ENCODE measurements at regions not wholly inside any gene's neighbourhood (a gene's known extent, or its start where the extent isn't known, plus 50 kb on each side); places are given as distances from the start of the nearest gene placed in this dataset.

GRCh38 chr2:120662746-120663145 is 72.9 kb upstream of the GLI2 start:
- intact Hi-C loops (cut with DNase I) = no loop called here
- Histone ChIP-seq H3K9me3 (no peaks in the 10 kb centered on the region), H3K4me3 (no peak overlapping the region), H3K27ac (no peak overlapping the region), H3K4me1 (peaks cover 15% of the 10 kb centered on the region), H3K27me3 (no peaks in the 10 kb centered on the region), H3K36me3 (no peaks in the 10 kb centered on the region)
- TF ChIP-seq CTCF (IDR thresholded peaks at IDR 0.05) = no peak
- TF ChIP-seq POLR2AphosphoS5 (IDR thresholded peaks at IDR 0.05; ENCODE audit: insufficient read depth in 1 of 2, low read depth in 1 of 2) = no peak
- TF ChIP-seq POLR2A (IDR thresholded peaks at IDR 0.05) = no peak
- peak in 1 of 2 donors; percentile 61 for DNase-seq (ENCODE audit: extremely low spot score in 2 of 2)

- H3K36me3 ChIP-seq = no peaks in the 10 kb centered on the region
- peaks cover 5% of the 10 kb centered on the region for H3K4me1 ChIP-seq
- intact Hi-C loops (cut with DNase I) = no loop called here
- H3K9me3 ChIP-seq = no peaks in the 10 kb centered on the region
- no peak for DNase-seq (ENCODE audit: extremely low spot score in 2 of 2)
- TF ChIP-seq POLR2A (IDR thresholded peaks at IDR 0.05) (no peak), POLR2AphosphoS5 (IDR thresholded peaks at IDR 0.05; ENCODE audit: insufficient read depth in 1 of 2, low read depth in 1 of 2) (no peak), CTCF (IDR thresholded peaks at IDR 0.05) (no peak)
- H3K27ac ChIP-seq = no peak overlapping the region
- H3K27me3 ChIP-seq = no peaks in the 10 kb centered on the region
- H3K4me3 ChIP-seq = no peak overlapping the region
Observed at GRCh38 chr2:120666433-120666832, 69.2 kb upstream of the GLI2 start.

GRCh38 chr2:120667981-120668380 is 67.7 kb upstream of the GLI2 start:
- no peak for DNase-seq (ENCODE audit: extremely low spot score in 2 of 2)
- intact Hi-C loops (cut with DNase I) = no loop called here
- TF ChIP-seq POLR2AphosphoS5 (IDR thresholded peaks at IDR 0.05; ENCODE audit: insufficient read depth in 1 of 2, low read depth in 1 of 2) (no peak), CTCF (IDR thresholded peaks at IDR 0.05) (no peak), POLR2A (IDR thresholded peaks at IDR 0.05) (no peak)
- H3K4me3 ChIP-seq = no peak overlapping the region
- H3K36me3 ChIP-seq = no peaks in the 10 kb centered on the region
- no peaks in the 10 kb centered on the region for H3K27me3 ChIP-seq
- no peak overlapping the region for H3K27ac ChIP-seq
- no peaks in the 10 kb centered on the region for H3K4me1 ChIP-seq
- H3K9me3 ChIP-seq = no peaks in the 10 kb centered on the region

GRCh38 chr2:120669121-120669952 is 66.3 kb upstream of the GLI2 start:
- Histone ChIP-seq H3K4me1 (no peaks in the 10 kb centered on the region), H3K9me3 (no peaks in the 10 kb centered on the region), H3K27me3 (no peaks in the 10 kb centered on the region), H3K36me3 (no peaks in the 10 kb centered on the region), H3K4me3 (no peak overlapping the region), H3K27ac (no peak overlapping the region)
- TF ChIP-seq POLR2A (IDR thresholded peaks at IDR 0.05) (no peak), CTCF (IDR thresholded peaks at IDR 0.05) (no peak), POLR2AphosphoS5 (IDR thresholded peaks at IDR 0.05; ENCODE audit: insufficient read depth in 1 of 2, low read depth in 1 of 2) (no peak)
- intact Hi-C loops (cut with DNase I) = no loop called here
- no peak for DNase-seq (ENCODE audit: extremely low spot score in 2 of 2)

GRCh38 chr2:120669971-120670370 is 65.7 kb upstream of the GLI2 start:
- Histone ChIP-seq H3K27ac (no peak overlapping the region), H3K9me3 (no peaks in the 10 kb centered on the region), H3K4me3 (no peak overlapping the region), H3K4me1 (no peaks in the 10 kb centered on the region), H3K27me3 (no peaks in the 10 kb centered on the region), H3K36me3 (no peaks in the 10 kb centered on the region)
- intact Hi-C loops (cut with DNase I) = loop anchor here (10.0 kb wide), 1 partner anchor 125 kb away; no protein-coding TSS in a partner anchor
- TF ChIP-seq POLR2A (IDR thresholded peaks at IDR 0.05) (no peak), POLR2AphosphoS5 (IDR thresholded peaks at IDR 0.05; ENCODE audit: insufficient read depth in 1 of 2, low read depth in 1 of 2) (no peak), CTCF (IDR thresholded peaks at IDR 0.05) (no peak)
- no peak for DNase-seq (ENCODE audit: extremely low spot score in 2 of 2)

All from vagina (tissue), 2 donors.